DND-41 (cell line): ENCODE measurements at regions not wholly inside any gene's neighbourhood (a gene's known extent, or its start where the extent isn't known, plus 50 kb on each side); places are given as distances from the start of the nearest gene placed in this dataset.

Experiments used
- ATAC-seq: fragments of 200-7000 bp; cut with Tn5 transposase; 3 replicates; pipeline ENCODE4 v1.9.1; 2021; ENCODE audit warnings: low read depth; ENCODE audit not compliant: insufficient read depth
- DNase-seq: peaks from one replicate; pipeline ENCODE4 v3.0.0-alpha.2; 2020
- H2AFZ ChIP-seq: 2 replicates; pipeline ENCODE4 v1.6.0; 2012; ENCODE audit warnings: low read depth, low read length
- H3K27ac ChIP-seq: 2 replicates; pipeline ENCODE4 v1.5.1; 2012; ENCODE audit warnings: low read length, inconsistent platforms
- H3K27me3 ChIP-seq: fragments of 200-600 bp; sonication (generic); 2 replicates; pipeline ENCODE4 v1.6.0; 2012; ENCODE audit warnings: low read length, mild to moderate bottlenecking, inconsistent platforms; ENCODE audit not compliant: insufficient read depth, poor library complexity
- H3K36me3 ChIP-seq: 2 replicates; pipeline ENCODE4 v1.5.1; 2012; ENCODE audit warnings: low read length, inconsistent platforms; ENCODE audit not compliant: insufficient read depth
- H3K4me1 ChIP-seq: 2 replicates; pipeline ENCODE4 v1.5.1; 2012; ENCODE audit warnings: mild to moderate bottlenecking, low read length; ENCODE audit not compliant: insufficient read depth
- H3K4me2 ChIP-seq: 2 replicates; pipeline ENCODE4 v1.6.0; 2012; ENCODE audit warnings: mild to moderate bottlenecking, moderate library complexity, low read length, inconsistent platforms; ENCODE audit not compliant: insufficient read depth
- H3K4me3 ChIP-seq, 2 experiments: fragments of 200-600 bp in 1 of 2; shearing (Covaris generic) in 1 of 2; 2 replicates each; pipeline ENCODE4 v1.5.1; 2012 to 2016; ENCODE audit warnings: inconsistent platforms in 2 of 2, low read length in 2 of 2, mild to moderate bottlenecking in 2 of 2, low read depth in 1 of 2, moderate library complexity in 1 of 2
- H3K79me2 ChIP-seq: 2 replicates; pipeline ENCODE4 v1.6.0; 2012; ENCODE audit warnings: low read length, inconsistent platforms; ENCODE audit not compliant: insufficient read depth
- H3K9ac ChIP-seq: 2 replicates; pipeline ENCODE4 v1.6.0; 2012; ENCODE audit warnings: low read depth, mild to moderate bottlenecking, inconsistent platforms, low read length, moderate library complexity
- H3K9me3 ChIP-seq: 2 replicates; pipeline ENCODE4 v1.5.1; 2012; ENCODE audit warnings: low read length, moderate library complexity, mild to moderate bottlenecking, inconsistent platforms; ENCODE audit not compliant: insufficient read depth, severe bottlenecking
- H4K20me1 ChIP-seq: 2 replicates; pipeline ENCODE4 v1.6.0; 2012; ENCODE audit warnings: low read length; ENCODE audit not compliant: insufficient read depth
- EZH2 ChIP-seq: IDR thresholded peaks from 3 replicates; pipeline ENCODE4 v1.6.1; 2012; ENCODE audit warnings: borderline replicate concordance, low read depth, mild to moderate bottlenecking, moderate library complexity, low read length, inconsistent platforms; ENCODE audit not compliant: severe bottlenecking
- TF ChIP-seq, protein P1 (sequence below): IDR thresholded peaks from 2 replicates; pipeline ENCODE4 v1.5.1; 2012; ENCODE audit warnings: borderline replicate concordance, low read length, moderate library complexity, mild to moderate bottlenecking; ENCODE audit not compliant: poor library complexity, severe bottlenecking; ENCODE audit errors: extremely low read depth

DNA sequence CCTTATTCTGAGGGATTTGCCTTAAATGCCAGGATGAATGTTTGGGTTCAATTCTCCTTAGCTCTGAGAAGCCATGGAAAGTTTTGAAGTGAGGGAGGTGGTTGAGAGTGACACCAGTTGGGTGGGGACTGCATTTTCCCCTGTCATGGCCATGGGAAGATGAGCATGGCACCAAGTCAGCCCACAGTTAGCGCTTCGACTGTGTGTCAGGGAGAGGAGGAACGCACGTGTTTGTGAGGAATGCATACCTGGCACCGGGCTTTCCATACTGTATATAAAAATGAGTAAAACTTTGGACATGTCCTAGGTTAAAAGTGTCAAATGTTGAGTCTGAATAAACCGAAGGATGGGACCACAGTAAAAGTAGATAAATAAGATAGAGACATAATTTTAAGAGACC lies 187.5 kb upstream of the KL start:
- ATAC-seq (no peak), DNase-seq (no peak)
- Histone ChIP-seq H3K4me3 (no peak overlapping the region), H3K9me3 (no peaks in the 10 kb centered on the region), H3K27ac (no peak overlapping the region), H3K9ac (no peak overlapping the region), H2AFZ (no peak overlapping the region), H3K4me2 (no peak overlapping the region), H3K4me1 (no peaks in the 10 kb centered on the region), H3K79me2 (no peaks in the 10 kb centered on the region), H3K27me3 (no peaks in the 10 kb centered on the region), H4K20me1 (no peaks in the 10 kb centered on the region), H3K36me3 (no peaks in the 10 kb centered on the region)
- TF ChIP-seq, protein P1, sequence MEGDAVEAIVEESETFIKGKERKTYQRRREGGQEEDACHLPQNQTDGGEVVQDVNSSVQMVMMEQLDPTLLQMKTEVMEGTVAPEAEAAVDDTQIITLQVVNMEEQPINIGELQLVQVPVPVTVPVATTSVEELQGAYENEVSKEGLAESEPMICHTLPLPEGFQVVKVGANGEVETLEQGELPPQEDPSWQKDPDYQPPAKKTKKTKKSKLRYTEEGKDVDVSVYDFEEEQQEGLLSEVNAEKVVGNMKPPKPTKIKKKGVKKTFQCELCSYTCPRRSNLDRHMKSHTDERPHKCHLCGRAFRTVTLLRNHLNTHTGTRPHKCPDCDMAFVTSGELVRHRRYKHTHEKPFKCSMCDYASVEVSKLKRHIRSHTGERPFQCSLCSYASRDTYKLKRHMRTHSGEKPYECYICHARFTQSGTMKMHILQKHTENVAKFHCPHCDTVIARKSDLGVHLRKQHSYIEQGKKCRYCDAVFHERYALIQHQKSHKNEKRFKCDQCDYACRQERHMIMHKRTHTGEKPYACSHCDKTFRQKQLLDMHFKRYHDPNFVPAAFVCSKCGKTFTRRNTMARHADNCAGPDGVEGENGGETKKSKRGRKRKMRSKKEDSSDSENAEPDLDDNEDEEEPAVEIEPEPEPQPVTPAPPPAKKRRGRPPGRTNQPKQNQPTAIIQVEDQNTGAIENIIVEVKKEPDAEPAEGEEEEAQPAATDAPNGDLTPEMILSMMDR = no peak
- TF ChIP-seq EZH2 = no peak

DNA sequence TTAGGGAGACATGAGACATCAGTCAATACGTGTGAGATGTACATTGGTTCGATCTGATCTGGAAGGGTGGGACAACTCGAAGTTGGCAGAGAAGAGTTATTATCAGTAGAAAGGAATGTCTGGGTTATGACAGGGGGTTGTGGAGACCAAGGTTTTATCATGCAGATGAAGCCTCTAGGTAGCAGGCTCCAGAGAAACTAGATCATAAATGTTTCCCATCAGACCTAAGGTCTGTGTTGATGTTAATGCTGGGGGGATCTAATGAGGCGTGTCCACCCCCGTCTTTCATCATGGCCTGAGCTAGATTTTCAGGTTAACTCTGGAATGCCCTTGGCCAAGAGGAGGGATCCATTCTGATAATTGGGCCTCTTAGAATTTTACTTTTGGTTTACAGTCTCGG lies 187.0 kb upstream of the KL start:
- TF ChIP-seq, protein P1 = no peak
- no peak for TF ChIP-seq EZH2
- Histone ChIP-seq H3K27ac (no peak overlapping the region), H2AFZ (no peak overlapping the region), H3K36me3 (no peaks in the 10 kb centered on the region), H3K79me2 (no peaks in the 10 kb centered on the region), H3K4me2 (no peak overlapping the region), H4K20me1 (no peaks in the 10 kb centered on the region), H3K4me3 (no peak overlapping the region), H3K4me1 (no peaks in the 10 kb centered on the region), H3K27me3 (no peaks in the 10 kb centered on the region), H3K9me3 (no peaks in the 10 kb centered on the region), H3K9ac (no peak overlapping the region)
- ATAC-seq (no peak), DNase-seq (no peak)

DNA sequence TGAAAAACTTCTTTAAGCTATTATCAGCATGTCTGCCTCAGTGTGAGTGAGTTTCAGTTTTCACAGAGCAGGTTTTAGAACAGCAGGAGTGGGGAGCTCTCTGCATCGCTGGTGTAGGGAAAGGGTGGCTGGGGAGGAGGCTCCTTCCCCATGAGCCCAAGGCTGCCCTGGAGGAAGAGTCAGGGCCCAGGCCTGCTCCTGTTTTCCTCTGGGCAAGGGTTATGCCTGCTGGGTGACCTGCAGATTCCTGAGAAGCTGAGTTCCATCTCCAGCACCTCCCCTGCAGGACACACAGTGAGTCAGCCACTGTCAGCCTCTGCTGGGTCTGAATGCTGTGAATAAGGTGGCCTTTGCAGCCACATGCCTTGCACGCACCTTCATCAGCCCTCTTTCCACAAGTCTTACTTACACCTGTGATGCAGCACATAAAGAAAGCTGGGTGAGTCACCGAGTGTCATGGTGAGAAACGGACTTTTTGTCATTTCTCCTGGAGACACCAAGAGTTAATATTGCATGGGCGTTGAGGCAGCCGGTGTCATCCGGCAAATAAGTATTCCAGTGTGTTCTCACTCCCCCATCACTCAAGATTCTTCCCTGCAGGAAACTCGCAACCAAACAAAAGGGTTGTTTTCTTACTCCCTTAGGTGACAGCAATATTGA lies 186.4 kb upstream of the KL start:
- no peak for DNase-seq
- no peak overlapping the region for H3K4me3 ChIP-seq
- no peak overlapping the region for H3K9ac ChIP-seq
- no peak for ATAC-seq
- no peaks in the 10 kb centered on the region for H4K20me1 ChIP-seq
- H3K27me3 ChIP-seq = no peaks in the 10 kb centered on the region
- H3K4me1 ChIP-seq = no peaks in the 10 kb centered on the region
- no peak overlapping the region for H2AFZ ChIP-seq
- no peak overlapping the region for H3K27ac ChIP-seq
- no peak overlapping the region for H3K4me2 ChIP-seq
- TF ChIP-seq, protein P1 = no peak
- no peak for TF ChIP-seq EZH2
- H3K79me2 ChIP-seq = no peaks in the 10 kb centered on the region
- no peaks in the 10 kb centered on the region for H3K9me3 ChIP-seq
- no peaks in the 10 kb centered on the region for H3K36me3 ChIP-seq
